Osteocyte (in vitro differentiated cells): ENCODE measurements at regions not wholly inside any gene's neighbourhood (a gene's known extent, or its start where the extent isn't known, plus 50 kb on each side); places are given as distances from the start of the nearest gene placed in this dataset.

Source experiments
- DNase-seq: peaks from one replicate; pipeline ENCODE4 v3.0.0; 2021; ENCODE audit warnings: mixed read lengths; ENCODE audit not compliant: unreplicated experiment; ENCODE audit errors: extremely low spot score
- H3K27ac Mint-ChIP-seq: one replicate; pipeline ENCODE4 v1.8.0; 2021; ENCODE audit warnings: mild to moderate bottlenecking, mixed read lengths; ENCODE audit not compliant: unreplicated experiment
- H3K27me3 Mint-ChIP-seq: one replicate; pipeline ENCODE4 v1.8.0; 2021; ENCODE audit warnings: mixed read lengths; ENCODE audit not compliant: unreplicated experiment
- H3K36me3 Mint-ChIP-seq: one replicate; pipeline ENCODE4 v1.8.0; 2021; ENCODE audit warnings: mixed read lengths; ENCODE audit not compliant: unreplicated experiment
- H3K4me1 Mint-ChIP-seq: one replicate; pipeline ENCODE4 v1.8.0; 2021; ENCODE audit warnings: mixed read lengths; ENCODE audit not compliant: unreplicated experiment
- H3K4me3 Mint-ChIP-seq: one replicate; pipeline ENCODE4 v1.8.0; 2021; ENCODE audit warnings: mild to moderate bottlenecking, moderate library complexity, mixed read lengths; ENCODE audit not compliant: unreplicated experiment
- H3K9me3 Mint-ChIP-seq: one replicate; pipeline ENCODE4 v1.8.0; 2021; ENCODE audit warnings: mixed read lengths; ENCODE audit not compliant: unreplicated experiment
- TF ChIP-seq, protein P1 (sequence below): fragments of 200-600 bp; sonication (generic); IDR thresholded peaks from 2 replicates; pipeline ENCODE4 v1.5.0; 2021; ENCODE audit warnings: antibody characterized with exemption, mild to moderate bottlenecking, moderate library complexity

DNA sequence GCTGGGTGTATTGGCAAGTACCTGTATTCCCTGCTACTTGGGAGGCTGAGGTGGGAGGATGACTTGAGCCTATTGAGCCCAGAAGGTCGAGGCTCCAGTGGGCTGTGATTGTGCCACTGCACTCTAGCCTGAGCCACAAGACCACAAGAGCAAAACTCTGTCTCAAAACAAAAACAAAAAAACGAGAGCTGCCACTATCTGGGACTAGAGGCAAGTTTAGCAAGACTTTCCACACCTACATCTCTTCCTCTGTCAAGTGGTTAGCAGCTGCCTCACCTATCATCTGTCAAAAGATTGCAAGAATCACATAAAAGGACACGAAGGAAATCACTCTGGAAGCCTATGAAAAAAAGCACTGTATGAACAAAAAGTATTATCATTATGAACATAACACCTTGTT, 55.2 kb upstream of the RIOK3 start:
- H3K27me3 Mint-ChIP-seq, result no peaks in the 10 kb centered on the region
- H3K36me3 Mint-ChIP-seq, result peaks cover 8% of the 10 kb centered on the region
- H3K27ac Mint-ChIP-seq, result no peak overlapping the region
- TF ChIP-seq, protein P1, sequence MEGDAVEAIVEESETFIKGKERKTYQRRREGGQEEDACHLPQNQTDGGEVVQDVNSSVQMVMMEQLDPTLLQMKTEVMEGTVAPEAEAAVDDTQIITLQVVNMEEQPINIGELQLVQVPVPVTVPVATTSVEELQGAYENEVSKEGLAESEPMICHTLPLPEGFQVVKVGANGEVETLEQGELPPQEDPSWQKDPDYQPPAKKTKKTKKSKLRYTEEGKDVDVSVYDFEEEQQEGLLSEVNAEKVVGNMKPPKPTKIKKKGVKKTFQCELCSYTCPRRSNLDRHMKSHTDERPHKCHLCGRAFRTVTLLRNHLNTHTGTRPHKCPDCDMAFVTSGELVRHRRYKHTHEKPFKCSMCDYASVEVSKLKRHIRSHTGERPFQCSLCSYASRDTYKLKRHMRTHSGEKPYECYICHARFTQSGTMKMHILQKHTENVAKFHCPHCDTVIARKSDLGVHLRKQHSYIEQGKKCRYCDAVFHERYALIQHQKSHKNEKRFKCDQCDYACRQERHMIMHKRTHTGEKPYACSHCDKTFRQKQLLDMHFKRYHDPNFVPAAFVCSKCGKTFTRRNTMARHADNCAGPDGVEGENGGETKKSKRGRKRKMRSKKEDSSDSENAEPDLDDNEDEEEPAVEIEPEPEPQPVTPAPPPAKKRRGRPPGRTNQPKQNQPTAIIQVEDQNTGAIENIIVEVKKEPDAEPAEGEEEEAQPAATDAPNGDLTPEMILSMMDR, result no peak
- H3K4me3 Mint-ChIP-seq, result no peak overlapping the region
- no peaks in the 10 kb centered on the region for H3K9me3 Mint-ChIP-seq
- H3K4me1 Mint-ChIP-seq, result peaks cover 43% of the 10 kb centered on the region
- DNase-seq, result no peak

GRCh38 chr18:23398401-23398800, 54.7 kb upstream of the RIOK3 start:
- no peak for DNase-seq
- Mint-ChIP-seq H3K4me1 (peaks cover 43% of the 10 kb centered on the region), H3K9me3 (no peaks in the 10 kb centered on the region), H3K36me3 (peaks cover 11% of the 10 kb centered on the region), H3K27ac (no peak overlapping the region), H3K27me3 (no peaks in the 10 kb centered on the region), H3K4me3 (no peak overlapping the region)
- TF ChIP-seq, protein P1, result no peak

DNA sequence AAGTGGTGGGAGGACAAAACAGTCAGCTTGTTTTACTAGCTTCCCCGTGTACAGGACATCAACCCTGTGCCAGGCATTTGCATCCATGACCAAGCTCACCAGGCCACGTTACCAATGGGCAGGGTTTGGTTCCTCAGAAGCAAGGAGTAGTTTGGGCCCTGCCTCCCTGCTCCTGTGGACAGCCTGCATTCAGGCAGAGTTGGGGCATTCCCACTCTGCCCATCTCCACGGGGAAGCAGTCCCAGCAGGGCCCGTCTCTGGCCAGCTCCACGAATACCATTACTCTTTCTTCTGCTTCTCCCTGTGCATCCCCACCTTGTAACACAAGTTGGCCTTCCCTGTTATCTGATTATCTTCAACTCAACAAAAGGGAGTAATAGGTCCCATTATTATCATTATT, 54.0 kb upstream of the RIOK3 start:
- H3K36me3 Mint-ChIP-seq, result peaks cover 10% of the 10 kb centered on the region
- H3K27ac Mint-ChIP-seq, result no peak overlapping the region
- DNase-seq, result no peak
- TF ChIP-seq, protein P1, result no peak
- peaks cover 43% of the 10 kb centered on the region for H3K4me1 Mint-ChIP-seq
- H3K27me3 Mint-ChIP-seq, result no peaks in the 10 kb centered on the region
- no peaks in the 10 kb centered on the region for H3K9me3 Mint-ChIP-seq
- H3K4me3 Mint-ChIP-seq, result no peak overlapping the region

DNA sequence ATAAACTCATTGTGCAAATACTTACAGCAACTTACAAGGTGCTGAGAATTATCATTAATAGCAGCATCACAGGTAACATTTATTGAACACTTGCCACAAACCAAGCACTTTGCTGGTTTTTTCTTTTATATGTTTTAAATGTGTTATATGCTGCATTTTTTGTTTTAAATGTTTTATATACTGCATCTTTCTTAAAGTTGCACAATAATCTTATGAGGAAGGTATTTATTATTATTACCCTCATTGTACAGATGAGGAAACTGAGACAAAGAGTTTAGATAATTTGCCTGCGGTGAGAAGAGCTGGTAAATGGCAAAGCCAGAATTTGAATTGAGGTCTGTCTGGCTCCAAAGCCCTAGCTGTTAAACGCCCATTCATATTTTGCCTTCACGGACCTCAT, 52.2 kb upstream of the RIOK3 start:
- H3K4me1 Mint-ChIP-seq, result peaks cover 44% of the 10 kb centered on the region
- H3K27ac Mint-ChIP-seq, result peak overlapping the region; percentile 82
- TF ChIP-seq, protein P1, result no peak
- no peaks in the 10 kb centered on the region for H3K27me3 Mint-ChIP-seq
- no peak overlapping the region for H3K4me3 Mint-ChIP-seq
- no peak for DNase-seq
- peaks cover 10% of the 10 kb centered on the region for H3K36me3 Mint-ChIP-seq
- no peaks in the 10 kb centered on the region for H3K9me3 Mint-ChIP-seq

DNA sequence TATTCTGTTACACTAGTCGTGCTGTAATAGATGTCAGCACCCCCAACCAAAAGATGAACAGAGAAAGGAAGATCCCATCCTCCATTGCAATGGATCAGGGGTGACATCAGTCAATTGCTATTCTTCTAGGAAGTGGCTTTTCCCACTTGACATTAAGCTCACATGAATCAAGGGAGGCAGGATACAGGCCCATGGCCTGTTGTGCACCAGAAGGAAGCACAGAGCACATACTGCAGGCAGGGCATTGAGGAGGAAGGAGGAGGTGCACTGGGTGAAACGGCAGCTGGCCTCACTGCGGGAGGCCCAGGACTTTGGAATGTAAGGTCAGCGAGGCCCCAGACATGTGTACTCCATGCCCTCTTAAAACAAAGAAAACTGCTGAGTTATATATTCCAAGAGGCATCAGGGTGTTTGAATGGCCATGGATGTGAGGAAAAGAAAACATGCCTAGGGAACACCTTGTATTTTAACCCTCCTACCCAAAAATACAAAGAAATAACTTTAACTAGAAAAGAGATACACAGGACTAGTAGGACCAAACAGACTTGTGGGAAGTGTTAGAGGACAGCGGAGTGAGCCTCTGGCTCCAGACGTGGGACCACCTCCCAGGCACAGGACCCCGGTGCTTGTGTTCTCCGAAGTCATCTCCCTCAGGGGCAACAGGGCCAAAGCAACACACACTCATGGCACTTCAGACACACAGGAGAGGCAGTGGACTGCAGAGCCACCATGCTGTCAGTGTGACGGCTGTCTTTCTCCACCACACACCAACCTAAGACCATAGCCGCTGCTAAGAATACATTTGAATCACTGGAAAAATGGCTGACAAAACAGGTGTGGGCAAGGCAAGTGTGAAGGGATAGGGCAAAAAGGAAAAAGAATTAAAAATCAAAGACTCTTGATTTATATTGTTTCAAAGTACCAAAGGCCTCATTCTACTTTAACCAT, 51.4 kb upstream of the RIOK3 start:
- TF ChIP-seq, protein P1, result no peak
- peaks cover 6% of the 10 kb centered on the region for H3K36me3 Mint-ChIP-seq
- H3K4me3 Mint-ChIP-seq, result no peak overlapping the region
- no peaks in the 10 kb centered on the region for H3K27me3 Mint-ChIP-seq
- no peak for DNase-seq
- peak overlapping the region; percentile 82 for H3K27ac Mint-ChIP-seq
- peaks cover 44% of the 10 kb centered on the region for H3K4me1 Mint-ChIP-seq
- H3K9me3 Mint-ChIP-seq, result no peaks in the 10 kb centered on the region
